ENCODE measurements at regions not wholly inside any gene's neighbourhood (a gene's known extent, or its start where the extent isn't known, plus 50 kb on each side); places are given as distances from the start of the nearest gene placed in this dataset.

DNA sequence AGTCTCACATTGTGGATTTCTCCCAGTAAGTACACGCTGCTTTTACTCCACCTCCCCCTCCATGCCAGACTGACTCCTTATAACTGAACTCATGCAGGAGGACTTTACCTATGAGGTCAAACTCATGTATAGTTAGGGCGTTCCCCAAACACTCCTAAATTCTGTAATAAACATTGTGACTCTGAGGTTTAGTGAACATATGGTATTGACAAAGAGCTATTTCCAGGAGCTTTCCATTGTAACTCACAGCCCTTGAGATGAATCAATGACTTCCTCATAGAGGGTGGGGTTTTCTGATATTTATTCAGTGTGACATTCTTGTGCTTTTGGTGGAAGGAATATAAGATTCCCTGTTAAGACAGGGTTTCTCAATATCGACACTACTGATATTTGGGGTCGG, 337.4 kb upstream of the SLC14A2 start:
- Histone ChIP-seq H3K4me1 (ENCODE audit: control insufficient read depth in 2 of 2, insufficient read depth in 2 of 2, low read length in 2 of 2) (peaks cover 5 to 6% of the 10 kb centered on the region in 2 donors), H3K36me3 (ENCODE audit: control insufficient read depth in 2 of 2, insufficient read depth in 2 of 2, low read length in 2 of 2) (no peaks in the 10 kb centered on the region), H3K9me3 (ENCODE audit: control insufficient read depth in 2 of 2, low read length in 2 of 2) (peaks cover 0 to 2% of the 10 kb centered on the region in 2 donors), H3K4me3 (ENCODE audit: low read length in 2 of 2) (no peak overlapping the region), H3K9ac (ENCODE audit: low read depth in 1 of 2, low read length in 2 of 2) (no peak overlapping the region), H3K27ac (ENCODE audit: low read depth in 2 of 2, low read length in 2 of 2) (peak overlapping the region; percentile 19 to 27), H3K27me3 (ENCODE audit: control insufficient read depth in 2 of 2, insufficient read depth in 2 of 2, low read length in 2 of 2) (no peaks in the 10 kb centered on the region)

DNA sequence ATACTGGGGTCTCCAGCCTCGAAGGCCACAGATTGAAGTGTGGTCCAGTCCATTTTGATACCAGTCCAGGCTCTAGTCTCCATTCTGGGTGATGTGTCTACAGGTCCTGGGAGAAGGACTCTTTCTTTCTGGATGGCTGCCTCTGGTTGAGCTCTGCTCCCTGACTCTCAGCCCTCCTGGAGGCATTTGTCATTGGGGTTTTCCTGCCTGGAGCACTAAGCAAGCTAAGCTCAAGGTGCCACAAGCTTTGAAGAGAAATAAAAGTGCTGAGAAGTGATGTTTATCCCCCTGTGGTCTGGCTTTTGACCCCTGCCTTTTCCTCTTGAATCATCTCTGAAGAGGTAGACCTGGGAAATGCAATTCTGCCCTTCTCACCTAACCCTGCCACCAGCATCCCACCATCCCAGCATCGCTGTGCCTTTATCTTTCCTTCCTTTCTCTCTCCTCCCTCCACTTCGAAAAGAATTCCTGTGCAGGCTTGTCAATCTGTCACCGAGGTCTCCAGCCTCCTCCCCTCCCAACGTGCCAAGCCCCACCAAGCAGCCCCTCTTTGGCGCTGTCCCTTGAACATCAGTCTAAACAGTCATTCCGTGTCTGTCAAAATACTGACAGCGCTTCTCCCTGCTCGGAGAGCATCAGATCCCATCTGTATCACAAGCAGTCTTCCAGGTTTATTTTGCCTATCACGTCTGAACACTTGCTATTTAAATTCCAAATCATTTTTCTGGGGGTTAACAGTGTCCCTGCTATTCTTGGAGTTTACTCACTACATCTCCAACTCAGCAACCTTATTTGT, 334.6 kb upstream of the SLC14A2 start:
- Histone ChIP-seq H3K9ac (ENCODE audit: low read depth in 1 of 2, low read length in 2 of 2) (no peak overlapping the region), H3K36me3 (ENCODE audit: control insufficient read depth in 2 of 2, insufficient read depth in 2 of 2, low read length in 2 of 2) (no peaks in the 10 kb centered on the region), H3K27ac (ENCODE audit: low read depth in 2 of 2, low read length in 2 of 2) (no peak overlapping the region), H3K4me1 (ENCODE audit: control insufficient read depth in 2 of 2, insufficient read depth in 2 of 2, low read length in 2 of 2) (peaks cover 5 to 6% of the 10 kb centered on the region in 2 donors), H3K27me3 (ENCODE audit: control insufficient read depth in 2 of 2, insufficient read depth in 2 of 2, low read length in 2 of 2) (no peaks in the 10 kb centered on the region), H3K9me3 (ENCODE audit: control insufficient read depth in 2 of 2, low read length in 2 of 2) (no peaks in the 10 kb centered on the region), H3K4me3 (ENCODE audit: low read length in 2 of 2) (no peak overlapping the region)

DNA sequence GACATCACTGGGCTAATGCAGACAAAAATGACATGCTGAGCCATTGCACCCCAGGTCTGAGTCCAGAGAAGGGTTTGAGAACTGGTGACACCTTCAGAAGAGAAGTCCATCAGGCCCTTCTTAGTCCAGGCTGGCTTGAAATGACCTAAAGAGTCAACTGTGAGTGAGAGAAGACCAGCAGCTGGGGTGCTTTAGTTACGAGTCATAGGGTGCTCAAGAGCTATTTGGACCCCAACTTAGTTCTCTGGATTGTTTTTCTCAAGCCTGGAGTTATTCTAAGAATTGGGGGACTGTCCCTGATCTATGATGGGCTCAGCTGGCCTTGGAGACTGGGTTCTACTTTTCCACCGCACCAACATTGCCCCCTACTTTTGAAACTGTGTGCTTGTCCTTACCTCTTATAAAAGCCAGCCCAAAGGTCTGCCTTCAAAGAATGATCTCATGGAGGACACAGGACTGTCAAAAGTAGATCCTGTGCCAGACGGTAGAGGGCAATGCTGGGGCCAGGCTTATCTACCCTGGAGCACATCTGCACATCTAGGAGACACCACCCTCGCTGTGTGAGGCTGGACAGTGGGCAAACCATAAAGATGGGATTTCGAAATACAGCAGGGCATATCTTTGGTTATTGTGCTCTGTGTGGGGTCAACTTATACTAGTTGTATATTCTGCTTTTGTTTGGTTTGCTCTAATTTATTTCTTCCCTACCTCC, 333.0 kb upstream of the SLC14A2 start:
- peaks cover 5 to 6% of the 10 kb centered on the region in 2 donors for H3K4me1 ChIP-seq (ENCODE audit: control insufficient read depth in 2 of 2, insufficient read depth in 2 of 2, low read length in 2 of 2)
- H3K36me3 ChIP-seq (ENCODE audit: control insufficient read depth in 2 of 2, insufficient read depth in 2 of 2, low read length in 2 of 2), result no peaks in the 10 kb centered on the region
- no peak overlapping the region for H3K9ac ChIP-seq (ENCODE audit: low read depth in 1 of 2, low read length in 2 of 2)
- no peak overlapping the region for H3K4me3 ChIP-seq (ENCODE audit: low read length in 2 of 2)
- H3K27ac ChIP-seq (ENCODE audit: low read depth in 2 of 2, low read length in 2 of 2), result no peak overlapping the region
- no peaks in the 10 kb centered on the region for H3K27me3 ChIP-seq (ENCODE audit: control insufficient read depth in 2 of 2, insufficient read depth in 2 of 2, low read length in 2 of 2)
- no peaks in the 10 kb centered on the region for H3K9me3 ChIP-seq (ENCODE audit: control insufficient read depth in 2 of 2, low read length in 2 of 2)

DNA sequence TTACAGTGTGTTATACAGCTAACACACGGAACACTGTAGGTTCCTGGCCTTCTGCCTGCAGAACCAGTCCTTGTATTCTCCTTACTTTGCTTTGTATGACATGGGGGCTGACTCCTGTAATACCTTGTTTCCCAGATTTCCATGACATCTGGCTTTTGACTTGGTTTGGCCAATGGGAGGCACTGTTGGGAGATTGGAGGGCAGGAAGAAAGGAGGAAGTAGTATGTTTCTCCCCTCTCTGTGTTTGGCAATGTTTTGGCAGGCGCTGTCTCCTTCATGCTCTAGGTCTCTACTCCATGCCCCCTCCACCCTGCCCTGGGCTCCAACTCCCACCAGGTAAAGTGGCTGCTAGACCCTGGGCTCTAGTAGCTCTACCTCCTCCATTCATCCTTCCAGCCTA, 331.1 kb upstream of the SLC14A2 start:
- Histone ChIP-seq H3K27ac (ENCODE audit: low read depth in 2 of 2, low read length in 2 of 2) (no peak overlapping the region), H3K4me3 (ENCODE audit: low read length in 2 of 2) (no peak overlapping the region), H3K9ac (ENCODE audit: low read depth in 1 of 2, low read length in 2 of 2) (no peak overlapping the region), H3K36me3 (ENCODE audit: control insufficient read depth in 2 of 2, insufficient read depth in 2 of 2, low read length in 2 of 2) (no peaks in the 10 kb centered on the region), H3K27me3 (ENCODE audit: control insufficient read depth in 2 of 2, insufficient read depth in 2 of 2, low read length in 2 of 2) (no peaks in the 10 kb centered on the region), H3K9me3 (ENCODE audit: control insufficient read depth in 2 of 2, low read length in 2 of 2) (no peaks in the 10 kb centered on the region), H3K4me1 (ENCODE audit: control insufficient read depth in 2 of 2, insufficient read depth in 2 of 2, low read length in 2 of 2) (no peaks in the 10 kb centered on the region)

DNA sequence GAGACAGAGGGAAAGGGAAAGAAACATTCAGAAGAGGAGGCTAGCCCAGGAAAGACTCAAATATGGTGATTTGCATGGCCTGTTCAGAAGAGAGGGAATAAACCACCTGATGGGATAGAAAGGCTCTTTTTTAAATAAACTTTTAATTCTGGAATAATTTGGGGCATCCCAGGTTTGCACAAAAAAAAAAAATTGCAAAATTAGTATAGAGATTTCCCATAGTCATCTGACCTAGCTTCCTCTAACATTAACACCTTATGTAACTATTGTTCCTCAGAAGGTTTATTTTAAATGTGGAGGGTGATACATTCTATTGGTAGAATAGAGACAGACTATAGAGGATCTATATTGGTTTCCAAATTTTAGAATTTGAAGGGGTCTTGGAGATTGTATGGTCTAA, 330.4 kb upstream of the SLC14A2 start:
- Histone ChIP-seq H3K9me3 (ENCODE audit: control insufficient read depth in 2 of 2, low read length in 2 of 2) (no peaks in the 10 kb centered on the region), H3K9ac (ENCODE audit: low read depth in 1 of 2, low read length in 2 of 2) (no peak overlapping the region), H3K27me3 (ENCODE audit: control insufficient read depth in 2 of 2, insufficient read depth in 2 of 2, low read length in 2 of 2) (no peaks in the 10 kb centered on the region), H3K4me3 (ENCODE audit: low read length in 2 of 2) (no peak overlapping the region), H3K27ac (ENCODE audit: low read depth in 2 of 2, low read length in 2 of 2) (no peak overlapping the region), H3K4me1 (ENCODE audit: control insufficient read depth in 2 of 2, insufficient read depth in 2 of 2, low read length in 2 of 2) (no peaks in the 10 kb centered on the region), H3K36me3 (ENCODE audit: control insufficient read depth in 2 of 2, insufficient read depth in 2 of 2, low read length in 2 of 2) (no peaks in the 10 kb centered on the region)

DNA sequence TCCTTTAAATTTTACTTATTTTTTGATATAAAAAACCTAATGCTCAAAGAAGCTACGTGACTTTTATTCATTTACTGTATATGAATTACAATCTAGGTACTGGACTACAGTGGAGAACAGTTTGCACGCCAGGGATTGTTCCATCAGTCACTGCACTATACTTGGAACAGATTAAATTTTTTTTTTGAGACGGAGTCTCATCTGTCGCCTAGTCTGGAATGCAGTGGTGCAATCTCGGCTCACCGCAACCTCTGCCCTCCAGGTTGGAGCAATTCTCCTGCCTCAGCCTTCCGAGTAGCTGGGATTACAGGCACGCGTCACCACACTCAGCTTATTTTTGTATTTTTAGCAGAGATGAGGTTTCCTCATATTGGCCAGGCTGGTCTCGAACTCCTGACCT, 330.0 kb upstream of the SLC14A2 start:
- Histone ChIP-seq H3K27ac (ENCODE audit: low read depth in 2 of 2, low read length in 2 of 2) (no peak overlapping the region), H3K9me3 (ENCODE audit: control insufficient read depth in 2 of 2, low read length in 2 of 2) (no peaks in the 10 kb centered on the region), H3K9ac (ENCODE audit: low read depth in 1 of 2, low read length in 2 of 2) (no peak overlapping the region), H3K4me1 (ENCODE audit: control insufficient read depth in 2 of 2, insufficient read depth in 2 of 2, low read length in 2 of 2) (no peaks in the 10 kb centered on the region), H3K36me3 (ENCODE audit: control insufficient read depth in 2 of 2, insufficient read depth in 2 of 2, low read length in 2 of 2) (no peaks in the 10 kb centered on the region), H3K4me3 (ENCODE audit: low read length in 2 of 2) (no peak overlapping the region), H3K27me3 (ENCODE audit: control insufficient read depth in 2 of 2, insufficient read depth in 2 of 2, low read length in 2 of 2) (no peaks in the 10 kb centered on the region)

DNA sequence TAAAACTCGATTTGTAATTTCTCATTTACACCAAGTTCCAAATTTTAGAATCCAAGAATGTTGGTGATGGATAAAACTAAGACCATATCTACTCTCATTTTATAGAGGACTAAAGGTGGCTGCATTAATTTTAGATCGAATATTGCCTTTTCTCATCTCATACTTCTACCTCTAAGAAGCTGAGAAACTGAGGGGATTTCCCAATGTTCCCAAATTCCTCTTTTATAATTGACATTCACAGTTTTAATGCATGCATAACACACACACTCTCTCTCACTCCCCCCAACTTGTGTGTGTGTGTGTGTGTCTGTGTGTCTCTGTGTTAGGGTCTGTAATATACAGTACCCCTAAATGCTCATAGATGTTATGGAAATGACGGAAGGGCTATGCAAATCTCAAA, 328.8 kb upstream of the SLC14A2 start:
- Histone ChIP-seq H3K4me3 (ENCODE audit: low read length in 2 of 2) (no peak overlapping the region), H3K36me3 (ENCODE audit: control insufficient read depth in 2 of 2, insufficient read depth in 2 of 2, low read length in 2 of 2) (no peaks in the 10 kb centered on the region), H3K4me1 (ENCODE audit: control insufficient read depth in 2 of 2, insufficient read depth in 2 of 2, low read length in 2 of 2) (no peaks in the 10 kb centered on the region), H3K9me3 (ENCODE audit: control insufficient read depth in 2 of 2, low read length in 2 of 2) (no peaks in the 10 kb centered on the region), H3K27me3 (ENCODE audit: control insufficient read depth in 2 of 2, insufficient read depth in 2 of 2, low read length in 2 of 2) (no peaks in the 10 kb centered on the region), H3K9ac (ENCODE audit: low read depth in 1 of 2, low read length in 2 of 2) (no peak overlapping the region), H3K27ac (ENCODE audit: low read depth in 2 of 2, low read length in 2 of 2) (no peak overlapping the region)

DNA sequence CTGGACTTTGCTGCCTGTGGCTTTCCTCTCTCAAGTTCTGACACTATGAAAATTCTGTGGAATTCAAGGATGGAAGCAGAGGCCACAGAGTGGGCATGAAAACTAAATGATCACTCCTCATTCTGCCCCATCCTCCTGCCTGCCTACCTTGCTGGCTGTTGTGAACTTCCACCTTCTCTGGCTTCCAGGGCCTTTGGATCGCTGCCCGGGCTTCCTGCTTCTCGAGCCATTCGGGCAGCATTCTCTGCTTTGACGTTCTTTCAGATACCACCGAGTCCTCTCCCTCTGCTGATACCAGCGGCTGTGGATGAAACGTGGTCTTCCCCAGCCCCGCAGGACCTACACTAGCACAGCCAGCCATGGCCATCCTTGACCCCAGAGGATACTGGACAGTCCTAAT, 327.7 kb upstream of the SLC14A2 start:
- Histone ChIP-seq H3K27ac (ENCODE audit: low read depth in 2 of 2, low read length in 2 of 2) (no peak overlapping the region), H3K4me3 (ENCODE audit: low read length in 2 of 2) (no peak overlapping the region), H3K9ac (ENCODE audit: low read depth in 1 of 2, low read length in 2 of 2) (no peak overlapping the region), H3K4me1 (ENCODE audit: control insufficient read depth in 2 of 2, insufficient read depth in 2 of 2, low read length in 2 of 2) (no peaks in the 10 kb centered on the region), H3K27me3 (ENCODE audit: control insufficient read depth in 2 of 2, insufficient read depth in 2 of 2, low read length in 2 of 2) (no peaks in the 10 kb centered on the region), H3K36me3 (ENCODE audit: control insufficient read depth in 2 of 2, insufficient read depth in 2 of 2, low read length in 2 of 2) (no peaks in the 10 kb centered on the region), H3K9me3 (ENCODE audit: control insufficient read depth in 2 of 2, low read length in 2 of 2) (no peaks in the 10 kb centered on the region)

DNA sequence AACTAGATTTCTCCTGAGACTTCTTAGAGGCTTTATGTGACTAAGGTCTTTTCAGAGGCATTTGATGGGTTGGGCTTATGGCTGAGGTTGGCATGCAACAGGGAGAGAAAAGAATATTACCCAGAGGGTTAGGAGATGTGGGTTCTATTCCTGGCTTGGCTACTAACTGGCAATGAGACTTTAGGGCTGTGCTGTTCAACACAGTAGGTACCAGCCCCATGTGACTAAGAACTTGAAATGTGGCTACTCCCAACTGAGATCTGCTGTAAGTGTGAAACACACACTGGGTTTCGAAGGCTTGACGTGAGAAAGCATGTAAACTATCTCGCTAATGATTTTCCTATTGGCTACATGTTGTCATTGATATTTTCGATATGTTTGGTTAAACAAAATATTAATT, 324.9 kb upstream of the SLC14A2 start:
- no peaks in the 10 kb centered on the region for H3K9me3 ChIP-seq (ENCODE audit: control insufficient read depth in 2 of 2, low read length in 2 of 2)
- no peak overlapping the region for H3K9ac ChIP-seq (ENCODE audit: low read depth in 1 of 2, low read length in 2 of 2)
- H3K27me3 ChIP-seq (ENCODE audit: control insufficient read depth in 2 of 2, insufficient read depth in 2 of 2, low read length in 2 of 2), result no peaks in the 10 kb centered on the region
- no peak overlapping the region for H3K27ac ChIP-seq (ENCODE audit: low read depth in 2 of 2, low read length in 2 of 2)
- H3K4me1 ChIP-seq (ENCODE audit: control insufficient read depth in 2 of 2, insufficient read depth in 2 of 2, low read length in 2 of 2), result no peaks in the 10 kb centered on the region
- H3K36me3 ChIP-seq (ENCODE audit: control insufficient read depth in 2 of 2, insufficient read depth in 2 of 2, low read length in 2 of 2), result no peaks in the 10 kb centered on the region
- H3K4me3 ChIP-seq (ENCODE audit: low read length in 2 of 2), result no peak overlapping the region

DNA sequence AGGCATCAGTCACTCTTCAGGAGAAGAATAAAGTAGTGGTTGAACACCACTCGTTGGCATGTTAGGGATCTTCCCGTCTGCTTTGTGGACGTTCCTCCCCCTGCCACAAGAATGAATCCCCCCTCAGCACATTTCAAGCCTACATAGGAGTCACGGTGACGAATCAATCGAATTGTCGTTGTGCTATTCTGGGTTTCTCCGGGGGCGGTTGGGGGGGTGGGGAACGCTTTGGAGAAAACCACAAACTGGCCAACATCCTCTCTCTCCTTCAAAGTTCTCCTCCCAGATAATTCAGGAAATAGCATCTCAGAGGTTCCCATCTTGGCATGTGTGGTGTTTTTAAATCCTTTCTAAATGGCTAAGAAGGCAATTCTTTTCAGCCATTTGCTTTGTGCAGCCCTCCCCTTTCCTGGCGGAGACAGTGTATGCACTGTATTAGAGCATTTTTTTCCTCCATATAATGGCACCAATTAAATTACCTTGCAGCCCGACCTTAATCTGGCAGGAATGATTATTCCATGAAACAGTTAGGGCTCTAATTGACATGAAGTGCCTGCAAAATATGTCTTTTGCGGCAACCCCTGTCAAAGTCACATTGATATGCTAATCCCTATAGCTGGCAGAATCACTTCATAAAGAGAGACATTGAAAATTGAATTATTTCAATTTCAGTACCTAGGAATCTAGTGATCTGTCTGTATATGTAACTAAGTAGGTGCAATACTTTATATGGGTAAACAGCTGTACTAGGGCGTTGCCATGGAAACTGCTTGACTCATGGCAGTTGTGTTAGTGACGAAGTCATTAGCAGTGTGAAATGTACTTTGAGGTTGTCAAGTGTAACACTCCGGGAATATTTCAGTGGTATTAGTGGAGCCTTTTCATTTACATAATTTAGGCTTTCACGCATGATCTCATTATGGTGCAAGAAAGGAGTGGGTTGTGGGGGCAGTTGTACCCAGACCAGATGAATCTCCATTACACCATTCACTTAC, 323.4 kb upstream of the SLC14A2 start:
- no peaks in the 10 kb centered on the region for H3K4me1 ChIP-seq (ENCODE audit: control insufficient read depth in 2 of 2, insufficient read depth in 2 of 2, low read length in 2 of 2)
- no peaks in the 10 kb centered on the region for H3K36me3 ChIP-seq (ENCODE audit: control insufficient read depth in 2 of 2, insufficient read depth in 2 of 2, low read length in 2 of 2)
- H3K27ac ChIP-seq (ENCODE audit: low read depth in 2 of 2, low read length in 2 of 2), result no peak overlapping the region
- H3K27me3 ChIP-seq (ENCODE audit: control insufficient read depth in 2 of 2, insufficient read depth in 2 of 2, low read length in 2 of 2), result no peaks in the 10 kb centered on the region
- H3K4me3 ChIP-seq (ENCODE audit: low read length in 2 of 2), result no peak overlapping the region
- H3K9ac ChIP-seq (ENCODE audit: low read depth in 1 of 2, low read length in 2 of 2), result no peak overlapping the region
- no peaks in the 10 kb centered on the region for H3K9me3 ChIP-seq (ENCODE audit: control insufficient read depth in 2 of 2, low read length in 2 of 2)

All from mucosa of rectum (tissue), 2 donors.